Suprapubic skin (tissue), 3 donors: ENCODE measurements at regions not wholly inside any gene's neighbourhood (a gene's known extent, or its start where the extent isn't known, plus 50 kb on each side); places are given as distances from the start of the nearest gene placed in this dataset.

Source experiments
- POLR2A ChIP-seq, 2 donors: fragments of 450-650 bp; IDR thresholded peaks; one replicate each; pipeline ENCODE4 v1.6.1; 2017; ENCODE audit warnings: antibody characterized with exemption in 2 of 2, mild to moderate bottlenecking in 2 of 2, moderate library complexity in 2 of 2
- TF ChIP-seq, protein P1 (sequence below), 2 donors: fragments of 200-600 bp in 1 of 2; fragments of 450-650 bp in 1 of 2; sonication (generic) in 1 of 2; IDR thresholded peaks; one replicate each; pipeline ENCODE4 v1.5.1; 2016 to 2019; ENCODE audit warnings: antibody characterized with exemption in 2 of 2, mild to moderate bottlenecking in 1 of 2, moderate library complexity in 1 of 2

DNA sequence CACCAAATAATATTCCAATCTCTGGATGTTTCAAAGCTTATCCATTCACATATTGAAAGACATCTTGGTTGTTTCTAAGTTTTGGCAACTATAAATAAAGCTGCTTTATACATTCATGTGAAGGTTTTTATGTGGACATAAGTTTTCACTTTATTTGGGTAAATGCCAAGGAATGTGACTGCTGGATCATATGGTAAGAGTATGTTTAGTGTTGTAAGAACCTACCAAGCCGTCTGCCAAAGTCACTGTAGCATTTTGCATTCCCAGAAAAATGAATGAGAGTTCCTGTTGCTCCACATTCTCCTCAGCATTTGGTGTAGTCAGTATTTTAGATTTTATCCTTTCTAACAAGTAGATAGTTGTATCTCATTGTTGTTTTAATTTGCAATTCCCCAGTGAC lies 1047.7 kb downstream of the C4orf33 start:
- TF ChIP-seq, protein P1, sequence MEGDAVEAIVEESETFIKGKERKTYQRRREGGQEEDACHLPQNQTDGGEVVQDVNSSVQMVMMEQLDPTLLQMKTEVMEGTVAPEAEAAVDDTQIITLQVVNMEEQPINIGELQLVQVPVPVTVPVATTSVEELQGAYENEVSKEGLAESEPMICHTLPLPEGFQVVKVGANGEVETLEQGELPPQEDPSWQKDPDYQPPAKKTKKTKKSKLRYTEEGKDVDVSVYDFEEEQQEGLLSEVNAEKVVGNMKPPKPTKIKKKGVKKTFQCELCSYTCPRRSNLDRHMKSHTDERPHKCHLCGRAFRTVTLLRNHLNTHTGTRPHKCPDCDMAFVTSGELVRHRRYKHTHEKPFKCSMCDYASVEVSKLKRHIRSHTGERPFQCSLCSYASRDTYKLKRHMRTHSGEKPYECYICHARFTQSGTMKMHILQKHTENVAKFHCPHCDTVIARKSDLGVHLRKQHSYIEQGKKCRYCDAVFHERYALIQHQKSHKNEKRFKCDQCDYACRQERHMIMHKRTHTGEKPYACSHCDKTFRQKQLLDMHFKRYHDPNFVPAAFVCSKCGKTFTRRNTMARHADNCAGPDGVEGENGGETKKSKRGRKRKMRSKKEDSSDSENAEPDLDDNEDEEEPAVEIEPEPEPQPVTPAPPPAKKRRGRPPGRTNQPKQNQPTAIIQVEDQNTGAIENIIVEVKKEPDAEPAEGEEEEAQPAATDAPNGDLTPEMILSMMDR (IDR thresholded peaks at IDR 0.05), result no peak
- no peak for TF ChIP-seq POLR2A (IDR thresholded peaks at IDR 0.05)
